KMS-11 (cell line): ENCODE measurements at regions not wholly inside any gene's neighbourhood (a gene's known extent, or its start where the extent isn't known, plus 50 kb on each side); places are given as distances from the start of the nearest gene placed in this dataset.

ENCODE experiments used
- H2AFZ ChIP-seq: fragments of 200-600 bp; sonication (generic); 2 replicates; pipeline ENCODE4 v1.6.1; 2016; ENCODE audit warnings: antibody characterized with exemption, mixed run types, low read depth
- H3K27ac ChIP-seq: fragments of 200-600 bp; sonication (generic); 2 replicates; pipeline ENCODE4 v1.6.1; 2016; ENCODE audit warnings: mild to moderate bottlenecking, mixed run types
- H3K27me3 ChIP-seq: fragments of 200-600 bp; sonication (generic); 2 replicates; pipeline ENCODE4 v1.6.1; 2017; ENCODE audit warnings: mild to moderate bottlenecking, low read depth, mixed run types, moderate library complexity; ENCODE audit not compliant: insufficient read depth
- H3K36me3 ChIP-seq: fragments of 200-600 bp; sonication (generic); 2 replicates; pipeline ENCODE4 v1.6.1; 2017; ENCODE audit warnings: mild to moderate bottlenecking, mixed run types; ENCODE audit not compliant: insufficient read depth
- H3K4me1 ChIP-seq: fragments of 200-600 bp; sonication (generic); 2 replicates; pipeline ENCODE4 v1.6.1; 2016; ENCODE audit warnings: mild to moderate bottlenecking, low read depth, mixed run types; ENCODE audit not compliant: poor library complexity, severe bottlenecking
- H3K4me2 ChIP-seq: fragments of 200-600 bp; sonication (generic); 2 replicates; pipeline ENCODE4 v1.7.0; 2016; ENCODE audit warnings: mild to moderate bottlenecking, mixed run types
- H3K4me3 ChIP-seq: fragments of 200-600 bp; sonication (generic); IDR thresholded peaks from 2 replicates; pipeline ENCODE4 v1.6.1; 2017; ENCODE audit warnings: low read depth, low read length, mixed read lengths; ENCODE audit not compliant: insufficient read depth
- H3K79me2 ChIP-seq: fragments of 200-600 bp; sonication (generic); 2 replicates; pipeline ENCODE4 v1.6.1; 2016; ENCODE audit warnings: low read depth, mixed run types; ENCODE audit not compliant: insufficient read depth
- H3K9ac ChIP-seq: fragments of 200-600 bp; sonication (generic); 2 replicates; pipeline ENCODE4 v1.6.1; 2016; ENCODE audit warnings: mild to moderate bottlenecking, mixed run types
- H4K20me1 ChIP-seq: fragments of 200-600 bp; sonication (generic); 2 replicates; pipeline ENCODE4 v1.6.1; 2016; ENCODE audit warnings: mild to moderate bottlenecking, mixed run types; ENCODE audit not compliant: insufficient read depth
- CTCF ChIP-seq: fragments of 200-600 bp; sonication (generic); conservative IDR thresholded peaks from 2 replicates; pipeline ENCODE4 v1.6.1; 2017; ENCODE audit warnings: low read depth, mild to moderate bottlenecking, antibody characterized with exemption, low read length, moderate library complexity, mixed read lengths

GRCh38 chr10:113350311-113351040 is 202.4 kb upstream of the HABP2 start:
- H3K4me2 ChIP-seq = no peak overlapping the region
- H4K20me1 ChIP-seq = no peaks in the 10 kb centered on the region
- no peaks in the 10 kb centered on the region for H3K27me3 ChIP-seq
- no peak overlapping the region for H3K9ac ChIP-seq
- no peak for TF ChIP-seq CTCF
- H3K36me3 ChIP-seq = no peaks in the 10 kb centered on the region
- H3K4me3 ChIP-seq = no peak overlapping the region
- H3K79me2 ChIP-seq = no peaks in the 10 kb centered on the region
- no peaks in the 10 kb centered on the region for H3K4me1 ChIP-seq
- H2AFZ ChIP-seq = no peak overlapping the region
- no peak overlapping the region for H3K27ac ChIP-seq

DNA sequence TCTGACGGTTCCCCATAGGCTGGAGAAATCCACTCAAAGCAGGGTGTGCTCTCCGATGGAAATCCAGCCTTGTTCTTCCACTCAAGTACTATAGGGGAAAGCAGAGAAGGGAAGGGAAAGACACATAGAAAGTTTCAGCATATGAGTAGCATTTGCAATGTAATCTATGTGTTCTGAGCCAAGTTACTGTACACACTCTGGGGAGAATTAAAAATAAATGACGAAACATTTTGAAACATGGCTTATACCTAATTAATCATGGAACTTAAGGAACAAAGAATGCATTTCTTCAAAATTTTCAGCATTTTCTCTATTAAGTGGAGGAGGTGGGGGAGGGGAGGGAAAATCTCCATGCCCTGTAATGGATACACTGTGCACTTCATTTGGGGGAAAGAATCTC is 198.1 kb upstream of the HABP2 start:
- TF ChIP-seq CTCF = no peak
- Histone ChIP-seq H3K79me2 (no peaks in the 10 kb centered on the region), H2AFZ (no peak overlapping the region), H3K27me3 (no peaks in the 10 kb centered on the region), H3K27ac (no peak overlapping the region), H3K4me2 (no peak overlapping the region), H3K36me3 (no peaks in the 10 kb centered on the region), H3K9ac (no peak overlapping the region), H3K4me3 (no peak overlapping the region), H3K4me1 (no peaks in the 10 kb centered on the region), H4K20me1 (no peaks in the 10 kb centered on the region)

DNA sequence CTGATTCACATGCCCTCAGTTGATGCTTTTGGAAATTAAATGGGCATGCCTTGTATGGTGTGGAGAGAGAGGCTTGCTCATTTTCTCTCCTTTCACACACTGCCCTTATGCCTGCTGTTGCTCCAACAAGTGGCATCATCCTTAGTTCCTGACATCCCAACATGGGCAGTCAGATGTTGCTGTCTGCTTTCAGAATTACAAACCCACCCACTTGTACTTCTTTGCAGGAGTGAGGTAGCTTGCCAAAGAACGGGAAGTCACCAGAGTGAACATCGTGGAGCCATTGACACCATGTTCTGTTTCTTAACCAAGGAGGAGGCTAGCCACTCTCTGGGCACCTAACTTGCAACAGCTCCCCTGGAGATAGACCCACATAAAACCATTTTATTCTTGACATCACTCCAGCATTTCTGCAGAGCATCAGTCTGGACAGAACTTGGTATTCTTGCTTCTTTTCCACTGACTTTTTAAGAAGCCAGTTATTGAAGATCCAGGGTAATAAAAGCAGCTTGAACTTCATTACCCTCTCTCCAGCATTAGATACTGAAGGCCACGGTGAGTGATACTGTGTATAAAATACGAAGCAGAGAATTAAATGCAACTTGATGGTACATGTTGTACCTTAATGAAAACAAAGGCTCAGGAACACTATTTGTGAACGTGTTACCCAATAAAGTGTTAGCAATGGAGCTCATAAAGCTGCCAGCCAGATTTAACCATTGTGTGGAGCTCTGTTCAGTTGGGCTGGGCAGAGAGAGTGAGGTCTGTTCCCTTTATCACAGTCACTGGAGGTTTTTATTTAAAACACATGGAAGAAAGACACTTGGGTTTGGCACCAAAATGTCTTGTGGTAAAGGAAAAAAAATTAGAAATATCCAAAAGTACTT is 195.8 kb upstream of the HABP2 start:
- Histone ChIP-seq H3K79me2 (no peaks in the 10 kb centered on the region), H4K20me1 (no peaks in the 10 kb centered on the region), H3K4me2 (no peak overlapping the region), H3K36me3 (no peaks in the 10 kb centered on the region), H3K4me1 (no peaks in the 10 kb centered on the region), H3K27ac (no peak overlapping the region), H2AFZ (no peak overlapping the region), H3K4me3 (no peak overlapping the region), H3K9ac (no peak overlapping the region), H3K27me3 (no peaks in the 10 kb centered on the region)
- no peak for TF ChIP-seq CTCF

GRCh38 chr10:113357681-113358300 is 195.1 kb upstream of the HABP2 start:
- no peak overlapping the region for H3K4me2 ChIP-seq
- TF ChIP-seq CTCF = no peak
- no peaks in the 10 kb centered on the region for H3K79me2 ChIP-seq
- no peaks in the 10 kb centered on the region for H3K36me3 ChIP-seq
- H3K4me1 ChIP-seq = peaks cover 6% of the 10 kb centered on the region
- H3K27ac ChIP-seq = no peak overlapping the region
- no peak overlapping the region for H3K4me3 ChIP-seq
- no peaks in the 10 kb centered on the region for H3K27me3 ChIP-seq
- H3K9ac ChIP-seq = no peak overlapping the region
- no peaks in the 10 kb centered on the region for H4K20me1 ChIP-seq
- H2AFZ ChIP-seq = no peak overlapping the region
